Fibroblast of the aortic adventitia (primary cell): ENCODE measurements at regions not wholly inside any gene's neighbourhood (a gene's known extent, or its start where the extent isn't known, plus 50 kb on each side); places are given as distances from the start of the nearest gene placed in this dataset.

Experiments
- DNase-seq: peaks from one replicate; pipeline ENCODE4 v3.0.0-alpha.2; 2010; ENCODE audit warnings: low read depth
- H3K4me3 ChIP-seq: 2 replicates; pipeline ENCODE4 v1.5.1; 2011; ENCODE audit warnings: low read depth, mild to moderate bottlenecking, control low read depth, low read length, moderate library complexity
- CTCF ChIP-seq: IDR thresholded peaks from 2 replicates; pipeline ENCODE4 v1.5.1; 2011; ENCODE audit warnings: mild to moderate bottlenecking, low read length, control low read depth, inconsistent platforms; ENCODE audit not compliant: insufficient read depth

DNA sequence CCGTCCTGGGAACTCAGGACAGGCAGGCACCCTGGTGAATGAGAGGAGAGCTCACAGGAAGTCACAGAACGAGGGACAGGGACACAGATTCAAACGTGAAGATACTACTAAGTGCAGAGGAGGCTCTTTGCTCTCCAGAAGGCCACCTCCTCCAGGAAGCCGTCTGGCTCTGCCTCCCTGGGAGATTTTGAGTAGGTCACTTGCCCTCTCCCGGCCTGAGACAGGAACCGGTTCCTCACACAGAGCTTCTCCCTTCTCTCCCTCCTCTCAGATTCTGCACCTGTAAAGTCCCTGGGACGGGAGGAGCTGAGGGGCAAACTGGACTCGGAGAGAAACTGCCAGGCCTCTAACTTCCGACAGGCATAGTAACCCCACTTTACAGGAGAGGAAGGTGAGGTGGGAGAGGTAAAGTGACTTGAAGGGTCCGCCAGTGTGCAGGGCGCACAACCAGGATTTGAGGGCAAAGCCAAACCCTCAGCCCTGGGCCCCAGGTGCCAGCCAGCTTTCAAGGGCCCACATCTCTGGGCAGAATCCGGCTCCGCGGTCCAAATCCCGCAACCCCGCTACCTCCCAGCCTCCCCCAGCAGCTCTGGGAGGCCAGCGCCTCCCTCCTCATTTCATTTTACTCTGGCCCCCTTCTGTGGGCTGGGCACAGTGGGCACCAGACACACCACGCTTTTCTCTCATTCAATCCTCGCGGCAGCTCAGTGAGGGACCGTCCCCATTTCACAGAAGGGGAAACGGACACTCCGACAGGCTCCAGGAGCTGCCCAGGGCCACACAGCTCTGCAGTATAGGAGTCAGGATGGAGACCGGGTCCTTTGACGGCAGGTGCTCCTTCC lies 150.2 kb downstream of the SMAD6 start:
- no peak for DNase-seq
- no peak for TF ChIP-seq CTCF
- H3K4me3 ChIP-seq, result no peak overlapping the region

DNA sequence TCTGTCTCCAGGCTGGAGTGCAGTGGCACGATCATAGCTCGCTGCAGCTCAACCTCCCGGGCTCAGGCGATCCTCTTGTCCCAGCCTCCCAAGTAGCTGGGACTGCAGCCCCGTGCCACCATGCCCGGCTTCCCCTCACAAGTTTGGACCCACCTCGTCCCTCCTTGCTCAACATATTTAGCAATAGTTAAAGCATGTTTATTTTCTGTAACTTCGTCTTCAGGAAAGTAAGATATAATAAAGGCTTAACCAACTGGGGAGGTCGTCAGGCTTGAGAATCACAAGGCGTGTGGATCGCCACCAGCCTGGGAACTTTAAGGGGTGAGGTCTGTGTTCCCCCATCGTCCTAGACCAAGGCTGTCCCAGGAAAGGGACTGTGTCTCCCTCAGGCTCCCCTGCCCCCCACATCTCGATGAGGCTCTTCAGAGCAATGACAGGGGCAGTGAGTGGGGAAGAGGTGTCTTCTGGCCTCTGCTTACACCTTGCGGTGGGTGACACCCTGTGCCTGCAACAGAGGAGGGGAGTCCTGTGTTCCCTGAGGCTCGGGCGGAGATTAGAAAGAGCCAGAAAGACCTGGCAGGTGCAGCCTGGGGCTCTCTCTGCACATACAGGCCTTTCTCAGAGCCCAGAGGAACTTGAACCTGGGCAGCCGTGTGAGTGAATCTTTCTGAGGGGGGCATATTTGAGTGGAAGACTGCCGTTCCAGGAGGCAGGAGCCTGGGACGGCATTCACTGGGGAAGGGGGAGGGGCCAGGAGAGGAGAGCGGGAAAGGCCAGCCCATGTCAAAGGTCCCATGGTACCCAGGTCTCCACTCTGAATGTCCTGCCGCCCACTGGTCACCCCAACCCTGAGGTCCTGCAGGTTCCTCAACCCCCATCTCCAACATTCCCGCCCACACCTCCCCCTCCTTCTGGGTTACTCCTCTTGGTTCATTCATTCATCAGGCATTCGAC lies 152.3 kb downstream of the SMAD6 start:
- no peak overlapping the region for H3K4me3 ChIP-seq
- TF ChIP-seq CTCF, result no peak
- no peak for DNase-seq

- TF ChIP-seq CTCF, result no peak
- DNase-seq, result no peak
- H3K4me3 ChIP-seq, result no peak overlapping the region
These were observed 153.0 kb downstream of the SMAD6 start for GRCh38 chr15:66855041-66855440.

DNA sequence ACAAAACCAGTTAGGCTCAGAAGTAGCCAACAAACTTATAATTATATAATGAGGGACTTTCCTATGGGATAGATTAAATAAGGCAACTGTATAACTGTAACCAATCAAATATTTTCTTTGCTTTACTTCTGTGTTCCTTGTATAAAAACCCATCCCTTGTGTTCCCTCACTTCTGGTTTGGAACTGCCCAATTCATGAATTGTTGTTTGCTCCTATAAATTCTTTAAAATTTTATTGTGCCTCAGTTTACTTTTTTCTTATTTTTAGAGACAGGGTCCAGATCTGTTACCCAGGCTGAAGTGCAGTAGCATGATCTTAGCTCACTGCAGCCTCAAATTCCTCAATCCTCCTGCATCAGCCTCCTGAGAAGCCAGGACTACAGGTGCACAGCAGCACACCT lies 155.7 kb downstream of the SMAD6 start:
- no peak overlapping the region for H3K4me3 ChIP-seq
- no peak for TF ChIP-seq CTCF
- DNase-seq, result no peak

DNA sequence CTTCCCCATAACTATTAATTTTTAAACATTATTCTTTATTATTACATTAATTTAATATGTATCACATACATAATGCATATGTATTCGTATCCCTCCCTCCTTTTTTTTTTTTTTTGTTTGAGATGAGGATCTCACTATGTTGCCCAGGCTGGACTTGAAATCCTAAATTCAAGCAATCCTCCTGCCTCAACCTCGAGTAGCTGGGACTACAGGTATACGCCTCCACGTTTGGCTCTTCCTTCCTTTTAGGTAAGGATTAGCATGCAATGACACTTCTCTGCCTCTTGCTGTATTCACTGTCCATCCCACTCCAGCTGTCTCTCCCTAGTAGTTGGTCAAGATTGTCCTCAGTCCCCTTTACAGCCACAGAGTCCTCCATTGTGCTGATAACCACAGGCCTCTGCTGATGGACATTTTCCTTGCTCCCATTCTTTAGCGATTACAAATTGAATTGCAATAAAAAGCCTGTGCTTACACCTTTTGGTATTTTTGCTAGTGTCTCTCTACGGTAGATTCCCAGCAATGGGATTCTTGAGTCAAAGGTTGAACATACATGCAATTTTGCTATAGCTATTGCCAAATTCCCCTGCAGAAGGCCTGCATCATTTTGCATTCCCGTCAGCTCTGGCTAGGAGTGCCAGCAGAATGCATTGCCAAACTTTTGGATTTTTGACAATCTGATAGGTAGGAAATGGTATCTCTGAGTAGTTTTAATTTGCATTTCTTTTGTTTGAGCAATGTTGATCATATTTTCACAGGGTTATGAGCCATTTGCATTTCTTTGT lies 156.6 kb downstream of the SMAD6 start:
- TF ChIP-seq CTCF, result no peak
- DNase-seq, result peak; percentile 91

GRCh38 chr15:66859688-66860253 lies 157.7 kb downstream of the SMAD6 start:
- DNase-seq, result no peak
- H3K4me3 ChIP-seq, result no peak overlapping the region
- TF ChIP-seq CTCF, result no peak

More for the DNA sequence above, 156.6 kb downstream of the SMAD6 start:
- no peak overlapping the region for H3K4me3 ChIP-seq
